ENCODE measurements at regions not wholly inside any gene's neighbourhood (a gene's known extent, or its start where the extent isn't known, plus 50 kb on each side); places are given as distances from the start of the nearest gene placed in this dataset.
A peak's percentile ranks its signal among the peaks of the same experiment; 100 is the strongest.

DNA sequence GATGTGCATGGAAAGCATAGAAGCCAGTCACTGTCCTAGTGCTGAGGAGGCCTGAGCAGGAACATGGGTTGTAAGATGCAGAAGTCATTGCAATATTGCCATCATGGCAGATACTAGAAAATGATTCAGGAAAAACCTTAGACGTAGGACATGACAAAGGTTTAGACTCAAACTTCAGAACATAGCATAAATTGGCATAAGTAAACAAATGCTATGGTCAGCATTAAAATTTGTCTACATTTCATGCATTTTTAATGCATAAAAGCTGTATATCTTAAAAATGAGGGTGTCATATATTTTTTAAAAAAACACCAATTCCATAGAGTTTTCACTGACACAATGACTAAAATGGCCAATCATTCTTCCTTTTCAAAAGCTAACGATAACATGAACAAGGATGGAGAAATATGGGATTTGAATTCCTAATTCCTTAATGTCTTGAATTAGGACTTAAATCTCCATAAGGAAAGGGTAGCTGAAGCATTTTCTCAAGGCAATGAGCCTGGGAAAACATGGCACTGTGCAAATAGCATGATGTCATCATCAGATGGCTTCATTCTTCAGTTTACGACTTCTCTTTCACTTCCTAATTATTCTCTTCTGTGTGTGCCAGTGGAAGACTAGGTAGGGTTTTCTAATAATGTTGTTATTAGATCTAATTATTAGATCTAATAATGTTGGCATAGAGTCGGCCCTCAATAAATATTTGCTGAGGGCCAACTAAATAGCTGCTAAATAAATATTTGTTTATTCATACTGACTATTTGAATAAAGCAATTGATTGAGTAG, 125.1 kb upstream of the FRG1 start:
- H3K9me3 ChIP-seq (ENCODE audit: control insufficient read depth, insufficient read depth, low read depth, low read length), result no peaks in the 10 kb centered on the region
- no peaks in the 10 kb centered on the region for H3K36me3 ChIP-seq (ENCODE audit: control insufficient read depth in 2 of 2, insufficient read depth in 1 of 2, low read length in 2 of 2)
- TF ChIP-seq, protein P1, sequence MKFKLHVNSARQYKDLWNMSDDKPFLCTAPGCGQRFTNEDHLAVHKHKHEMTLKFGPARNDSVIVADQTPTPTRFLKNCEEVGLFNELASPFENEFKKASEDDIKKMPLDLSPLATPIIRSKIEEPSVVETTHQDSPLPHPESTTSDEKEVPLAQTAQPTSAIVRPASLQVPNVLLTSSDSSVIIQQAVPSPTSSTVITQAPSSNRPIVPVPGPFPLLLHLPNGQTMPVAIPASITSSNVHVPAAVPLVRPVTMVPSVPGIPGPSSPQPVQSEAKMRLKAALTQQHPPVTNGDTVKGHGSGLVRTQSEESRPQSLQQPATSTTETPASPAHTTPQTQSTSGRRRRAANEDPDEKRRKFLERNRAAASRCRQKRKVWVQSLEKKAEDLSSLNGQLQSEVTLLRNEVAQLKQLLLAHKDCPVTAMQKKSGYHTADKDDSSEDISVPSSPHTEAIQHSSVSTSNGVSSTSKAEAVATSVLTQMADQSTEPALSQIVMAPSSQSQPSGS (tag by site-specific recombination; IDR thresholded peaks at IDR 0.05; ENCODE audit: low read depth), result peak; percentile 49; the same call in 1 of the 2 replicates
- TF ChIP-seq GLI2 (tag by site-specific recombination; IDR thresholded peaks at IDR 0.05; ENCODE audit: borderline replicate concordance, low read depth) (no peak), ZNF394 (tag by site-specific recombination; IDR thresholded peaks at IDR 0.05; ENCODE audit: borderline replicate concordance) (no peak)
- H3K4me3 ChIP-seq (ENCODE audit: low read depth, low read length), result no peak overlapping the region
- H3K27ac ChIP-seq (ENCODE audit: extremely low read depth, low read depth, low read length), result no peak overlapping the region
- POLR2A ChIA-PET, result no interaction called here
- 0 out of 2 replicates have a peak, but pooled peaks cover 3% of the 10 kb centered on the region for H3K4me1 ChIP-seq (ENCODE audit: control insufficient read depth, insufficient read depth, low read length)
- CTCF ChIA-PET, result no interaction called here

DNA sequence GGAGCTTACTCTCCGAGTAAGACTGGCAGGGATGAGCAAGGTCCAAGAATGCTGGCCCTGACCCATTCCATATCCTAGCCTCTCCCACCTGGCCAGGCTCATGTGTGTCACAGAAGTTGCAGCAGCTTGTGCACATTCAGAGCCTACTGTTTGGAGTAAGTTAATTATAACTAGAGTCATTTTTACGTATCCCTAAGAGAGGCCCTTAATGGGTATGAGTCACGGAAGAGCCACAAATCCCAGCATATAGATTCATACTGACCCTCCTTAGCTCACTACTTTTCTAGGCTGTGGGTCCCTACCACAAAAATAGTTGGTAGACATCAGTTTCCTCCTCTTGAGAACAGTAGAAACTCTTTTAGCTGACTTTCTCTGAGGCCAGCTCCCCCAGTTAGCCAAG, 118.3 kb upstream of the FRG1 start:
- no peaks in the 10 kb centered on the region for H3K36me3 ChIP-seq (ENCODE audit: control insufficient read depth in 2 of 2, insufficient read depth in 1 of 2, low read length in 2 of 2)
- H3K4me3 ChIP-seq (ENCODE audit: low read depth, low read length), result no peak overlapping the region
- no peak overlapping the region for H3K27ac ChIP-seq (ENCODE audit: extremely low read depth, low read depth, low read length)
- ChIA-PET POLR2A (no interaction called here), CTCF (interaction anchor here (0.6 to 0.7 kb wide), 2 partner anchors 10 to 13 kb away, joined by 3 to 4 read pairs; no protein-coding TSS in a partner anchor)
- H3K9me3 ChIP-seq (ENCODE audit: control insufficient read depth, insufficient read depth, low read depth, low read length), result no peaks in the 10 kb centered on the region
- TF ChIP-seq KLF8 (tag by site-specific recombination; IDR thresholded peaks at IDR 0.05), result no peak
- TF ChIP-seq, protein P2, sequence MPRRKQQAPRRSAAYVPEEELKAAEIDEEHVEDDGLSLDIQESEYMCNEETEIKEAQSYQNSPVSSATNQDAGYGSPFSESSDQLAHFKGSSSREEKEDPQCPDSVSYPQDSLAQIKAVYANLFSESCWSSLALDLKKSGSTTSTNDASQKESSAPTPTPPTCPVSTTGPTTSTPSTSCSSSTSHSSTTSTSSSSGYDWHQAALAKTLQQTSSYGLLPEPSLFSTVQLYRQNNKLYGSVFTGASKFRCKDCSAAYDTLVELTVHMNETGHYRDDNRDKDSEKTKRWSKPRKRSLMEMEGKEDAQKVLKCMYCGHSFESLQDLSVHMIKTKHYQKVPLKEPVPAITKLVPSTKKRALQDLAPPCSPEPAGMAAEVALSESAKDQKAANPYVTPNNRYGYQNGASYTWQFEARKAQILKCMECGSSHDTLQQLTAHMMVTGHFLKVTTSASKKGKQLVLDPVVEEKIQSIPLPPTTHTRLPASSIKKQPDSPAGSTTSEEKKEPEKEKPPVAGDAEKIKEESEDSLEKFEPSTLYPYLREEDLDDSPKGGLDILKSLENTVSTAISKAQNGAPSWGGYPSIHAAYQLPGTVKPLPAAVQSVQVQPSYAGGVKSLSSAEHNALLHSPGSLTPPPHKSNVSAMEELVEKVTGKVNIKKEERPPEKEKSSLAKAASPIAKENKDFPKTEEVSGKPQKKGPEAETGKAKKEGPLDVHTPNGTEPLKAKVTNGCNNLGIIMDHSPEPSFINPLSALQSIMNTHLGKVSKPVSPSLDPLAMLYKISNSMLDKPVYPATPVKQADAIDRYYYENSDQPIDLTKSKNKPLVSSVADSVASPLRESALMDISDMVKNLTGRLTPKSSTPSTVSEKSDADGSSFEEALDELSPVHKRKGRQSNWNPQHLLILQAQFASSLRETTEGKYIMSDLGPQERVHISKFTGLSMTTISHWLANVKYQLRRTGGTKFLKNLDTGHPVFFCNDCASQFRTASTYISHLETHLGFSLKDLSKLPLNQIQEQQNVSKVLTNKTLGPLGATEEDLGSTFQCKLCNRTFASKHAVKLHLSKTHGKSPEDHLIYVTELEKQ (tag by site-specific recombination; IDR thresholded peaks at IDR 0.05; ENCODE audit: borderline replicate concordance), result no peak
- H3K4me1 ChIP-seq (ENCODE audit: control insufficient read depth, insufficient read depth, low read length), result no peaks in the 10 kb centered on the region

DNA sequence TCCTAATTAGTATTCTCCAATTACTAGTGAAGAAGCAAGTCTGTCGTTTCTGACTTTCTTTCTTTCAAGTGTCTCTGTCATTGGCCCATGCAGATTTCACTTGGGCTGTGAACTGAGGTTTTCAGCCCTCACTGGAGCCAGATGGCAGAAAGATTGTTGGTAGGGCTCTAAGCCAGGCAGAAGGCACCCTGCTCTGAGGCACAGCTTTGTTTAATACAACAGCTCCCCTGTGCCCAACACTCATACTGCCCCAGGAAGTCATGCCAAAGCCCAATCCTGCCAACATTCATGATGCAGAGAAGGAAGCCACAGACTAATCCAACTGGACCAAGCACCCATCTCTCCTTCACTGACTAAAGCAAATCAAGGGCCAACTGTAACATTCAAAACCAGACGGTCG, 117.1 kb upstream of the FRG1 start:
- no peak overlapping the region for H3K4me3 ChIP-seq (ENCODE audit: low read depth, low read length)
- H3K4me1 ChIP-seq (ENCODE audit: control insufficient read depth, insufficient read depth, low read length), result no peaks in the 10 kb centered on the region
- ChIA-PET POLR2A (no interaction called here), CTCF (no interaction called here)
- no peaks in the 10 kb centered on the region for H3K9me3 ChIP-seq (ENCODE audit: control insufficient read depth, insufficient read depth, low read depth, low read length)
- no peaks in the 10 kb centered on the region for H3K36me3 ChIP-seq (ENCODE audit: control insufficient read depth in 2 of 2, insufficient read depth in 1 of 2, low read length in 2 of 2)
- no peak overlapping the region for H3K27ac ChIP-seq (ENCODE audit: extremely low read depth, low read depth, low read length)
- TF ChIP-seq, protein P3, sequence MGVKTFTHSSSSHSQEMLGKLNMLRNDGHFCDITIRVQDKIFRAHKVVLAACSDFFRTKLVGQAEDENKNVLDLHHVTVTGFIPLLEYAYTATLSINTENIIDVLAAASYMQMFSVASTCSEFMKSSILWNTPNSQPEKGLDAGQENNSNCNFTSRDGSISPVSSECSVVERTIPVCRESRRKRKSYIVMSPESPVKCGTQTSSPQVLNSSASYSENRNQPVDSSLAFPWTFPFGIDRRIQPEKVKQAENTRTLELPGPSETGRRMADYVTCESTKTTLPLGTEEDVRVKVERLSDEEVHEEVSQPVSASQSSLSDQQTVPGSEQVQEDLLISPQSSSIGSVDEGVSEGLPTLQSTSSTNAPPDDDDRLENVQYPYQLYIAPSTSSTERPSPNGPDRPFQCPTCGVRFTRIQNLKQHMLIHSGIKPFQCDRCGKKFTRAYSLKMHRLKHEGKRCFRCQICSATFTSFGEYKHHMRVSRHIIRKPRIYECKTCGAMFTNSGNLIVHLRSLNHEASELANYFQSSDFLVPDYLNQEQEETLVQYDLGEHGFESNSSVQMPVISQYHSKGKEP (tag by site-specific recombination; IDR thresholded peaks at IDR 0.05), result no peak
- TF ChIP-seq, protein P4, sequence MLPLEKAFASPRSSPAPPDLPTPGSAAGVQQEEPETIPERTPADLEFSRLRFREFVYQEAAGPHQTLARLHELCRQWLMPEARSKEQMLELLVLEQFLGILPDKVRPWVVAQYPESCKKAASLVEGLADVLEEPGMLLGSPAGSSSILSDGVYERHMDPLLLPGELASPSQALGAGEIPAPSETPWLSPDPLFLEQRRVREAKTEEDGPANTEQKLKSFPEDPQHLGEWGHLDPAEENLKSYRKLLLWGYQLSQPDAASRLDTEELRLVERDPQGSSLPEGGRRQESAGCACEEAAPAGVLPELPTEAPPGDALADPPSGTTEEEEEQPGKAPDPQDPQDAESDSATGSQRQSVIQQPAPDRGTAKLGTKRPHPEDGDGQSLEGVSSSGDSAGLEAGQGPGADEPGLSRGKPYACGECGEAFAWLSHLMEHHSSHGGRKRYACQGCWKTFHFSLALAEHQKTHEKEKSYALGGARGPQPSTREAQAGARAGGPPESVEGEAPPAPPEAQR (tag by site-specific recombination; IDR thresholded peaks at IDR 0.05), result no peak
- no peak for TF ChIP-seq ZNF155 (tag by site-specific recombination; IDR thresholded peaks at IDR 0.05)
- TF ChIP-seq, protein P5, sequence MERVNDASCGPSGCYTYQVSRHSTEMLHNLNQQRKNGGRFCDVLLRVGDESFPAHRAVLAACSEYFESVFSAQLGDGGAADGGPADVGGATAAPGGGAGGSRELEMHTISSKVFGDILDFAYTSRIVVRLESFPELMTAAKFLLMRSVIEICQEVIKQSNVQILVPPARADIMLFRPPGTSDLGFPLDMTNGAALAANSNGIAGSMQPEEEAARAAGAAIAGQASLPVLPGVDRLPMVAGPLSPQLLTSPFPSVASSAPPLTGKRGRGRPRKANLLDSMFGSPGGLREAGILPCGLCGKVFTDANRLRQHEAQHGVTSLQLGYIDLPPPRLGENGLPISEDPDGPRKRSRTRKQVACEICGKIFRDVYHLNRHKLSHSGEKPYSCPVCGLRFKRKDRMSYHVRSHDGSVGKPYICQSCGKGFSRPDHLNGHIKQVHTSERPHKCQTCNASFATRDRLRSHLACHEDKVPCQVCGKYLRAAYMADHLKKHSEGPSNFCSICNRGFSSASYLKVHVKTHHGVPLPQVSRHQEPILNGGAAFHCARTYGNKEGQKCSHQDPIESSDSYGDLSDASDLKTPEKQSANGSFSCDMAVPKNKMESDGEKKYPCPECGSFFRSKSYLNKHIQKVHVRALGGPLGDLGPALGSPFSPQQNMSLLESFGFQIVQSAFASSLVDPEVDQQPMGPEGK (tag by site-specific recombination; IDR thresholded peaks at IDR 0.05), result no peak
- no peak for TF ChIP-seq ZFP69B (tag by site-specific recombination; IDR thresholded peaks at IDR 0.05)
- no peak for TF ChIP-seq ZNF830 (tag by site-specific recombination; IDR thresholded peaks at IDR 0.05; ENCODE audit: low read depth)
- no peak for TF ChIP-seq ZNF302 (tag by site-specific recombination; IDR thresholded peaks at IDR 0.05; ENCODE audit: low read depth)
- no peak for TF ChIP-seq ZNF785 (tag by site-specific recombination; IDR thresholded peaks at IDR 0.05)
- no peak for TF ChIP-seq ZBTB1 (tag by site-specific recombination; IDR thresholded peaks at IDR 0.05)
- no peak for TF ChIP-seq ZNF777 (tag by site-specific recombination; IDR thresholded peaks at IDR 0.05; ENCODE audit: borderline replicate concordance)
- TF ChIP-seq, protein P6, sequence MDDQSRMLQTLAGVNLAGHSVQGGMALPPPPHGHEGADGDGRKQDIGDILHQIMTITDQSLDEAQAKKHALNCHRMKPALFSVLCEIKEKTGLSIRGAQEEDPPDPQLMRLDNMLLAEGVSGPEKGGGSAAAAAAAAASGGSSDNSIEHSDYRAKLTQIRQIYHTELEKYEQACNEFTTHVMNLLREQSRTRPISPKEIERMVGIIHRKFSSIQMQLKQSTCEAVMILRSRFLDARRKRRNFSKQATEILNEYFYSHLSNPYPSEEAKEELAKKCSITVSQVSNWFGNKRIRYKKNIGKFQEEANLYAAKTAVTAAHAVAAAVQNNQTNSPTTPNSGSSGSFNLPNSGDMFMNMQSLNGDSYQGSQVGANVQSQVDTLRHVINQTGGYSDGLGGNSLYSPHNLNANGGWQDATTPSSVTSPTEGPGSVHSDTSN (CRISPR knock-in tag; IDR thresholded peaks at IDR 0.05), result no peak
- TF ChIP-seq, protein P7, sequence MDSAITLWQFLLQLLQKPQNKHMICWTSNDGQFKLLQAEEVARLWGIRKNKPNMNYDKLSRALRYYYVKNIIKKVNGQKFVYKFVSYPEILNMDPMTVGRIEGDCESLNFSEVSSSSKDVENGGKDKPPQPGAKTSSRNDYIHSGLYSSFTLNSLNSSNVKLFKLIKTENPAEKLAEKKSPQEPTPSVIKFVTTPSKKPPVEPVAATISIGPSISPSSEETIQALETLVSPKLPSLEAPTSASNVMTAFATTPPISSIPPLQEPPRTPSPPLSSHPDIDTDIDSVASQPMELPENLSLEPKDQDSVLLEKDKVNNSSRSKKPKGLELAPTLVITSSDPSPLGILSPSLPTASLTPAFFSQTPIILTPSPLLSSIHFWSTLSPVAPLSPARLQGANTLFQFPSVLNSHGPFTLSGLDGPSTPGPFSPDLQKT (IDR thresholded peaks at IDR 0.05; ENCODE audit: borderline replicate concordance, low read depth, low read length), result no peak
